ENCODE measurements at regions not wholly inside any gene's neighbourhood (a gene's known extent, or its start where the extent isn't known, plus 50 kb on each side); places are given as distances from the start of the nearest gene placed in this dataset.
A peak's percentile ranks its signal among the peaks of the same experiment; 100 is the strongest.

DNA sequence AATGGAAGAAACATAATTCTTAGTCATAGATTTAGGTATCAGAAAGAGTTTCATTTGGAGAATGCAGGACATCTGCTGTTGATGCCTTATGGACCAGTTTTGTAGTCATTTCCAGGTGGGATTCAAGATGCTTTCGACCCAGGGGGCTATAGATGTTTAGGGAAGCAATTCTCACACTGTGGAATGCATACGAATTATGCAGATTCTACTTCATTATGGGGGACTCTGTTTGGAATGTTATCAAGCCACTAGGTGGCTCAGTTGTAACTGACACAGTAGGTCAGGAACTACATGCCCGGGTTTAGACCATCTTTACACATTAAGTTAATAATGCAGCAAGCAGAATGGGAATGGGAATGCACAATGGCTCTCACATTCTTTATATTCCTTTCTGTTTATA, 1359.8 kb downstream of the ZPLD1 start (continued):
- no peak for TF ChIP-seq RFX5 (IDR thresholded peaks at IDR 0.05; ENCODE audit: borderline replicate concordance, low read depth, low read length)
- TF ChIP-seq, protein P1, sequence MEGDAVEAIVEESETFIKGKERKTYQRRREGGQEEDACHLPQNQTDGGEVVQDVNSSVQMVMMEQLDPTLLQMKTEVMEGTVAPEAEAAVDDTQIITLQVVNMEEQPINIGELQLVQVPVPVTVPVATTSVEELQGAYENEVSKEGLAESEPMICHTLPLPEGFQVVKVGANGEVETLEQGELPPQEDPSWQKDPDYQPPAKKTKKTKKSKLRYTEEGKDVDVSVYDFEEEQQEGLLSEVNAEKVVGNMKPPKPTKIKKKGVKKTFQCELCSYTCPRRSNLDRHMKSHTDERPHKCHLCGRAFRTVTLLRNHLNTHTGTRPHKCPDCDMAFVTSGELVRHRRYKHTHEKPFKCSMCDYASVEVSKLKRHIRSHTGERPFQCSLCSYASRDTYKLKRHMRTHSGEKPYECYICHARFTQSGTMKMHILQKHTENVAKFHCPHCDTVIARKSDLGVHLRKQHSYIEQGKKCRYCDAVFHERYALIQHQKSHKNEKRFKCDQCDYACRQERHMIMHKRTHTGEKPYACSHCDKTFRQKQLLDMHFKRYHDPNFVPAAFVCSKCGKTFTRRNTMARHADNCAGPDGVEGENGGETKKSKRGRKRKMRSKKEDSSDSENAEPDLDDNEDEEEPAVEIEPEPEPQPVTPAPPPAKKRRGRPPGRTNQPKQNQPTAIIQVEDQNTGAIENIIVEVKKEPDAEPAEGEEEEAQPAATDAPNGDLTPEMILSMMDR (IDR thresholded peaks at IDR 0.05; ENCODE audit: control extremely low read depth in 1 of 3, insufficient read depth in 1 of 3, low read depth in 1 of 3, low read length in 3 of 3) = peak in 2 of 3 experiments; percentile 14 to 44; a peak in 1 of 4 replicates
- TF ChIP-seq SRF (IDR thresholded peaks at IDR 0.05; ENCODE audit: low read depth, low read length) = no peak
- no peak for TF ChIP-seq SP2 (IDR thresholded peaks at IDR 0.05; ENCODE audit: low read length)
- TF ChIP-seq TBP (IDR thresholded peaks at IDR 0.05; ENCODE audit: low read depth, low read length) = no peak
